HFFc6 (cell line): ENCODE measurements at regions not wholly inside any gene's neighbourhood (a gene's known extent, or its start where the extent isn't known, plus 50 kb on each side); places are given as distances from the start of the nearest gene placed in this dataset.

Experiments
- DNase-seq: peaks from one replicate; pipeline ENCODE4 v3.0.0-alpha.2; 2018
- H3K27ac Mint-ChIP-seq: 2 replicates; pipeline ENCODE4 v1.8.0; 2020; ENCODE audit warnings: mild to moderate bottlenecking, mixed read lengths
- H3K27me3 Mint-ChIP-seq: 2 replicates; pipeline ENCODE4 v1.8.0; 2021; ENCODE audit warnings: mild to moderate bottlenecking, moderate library complexity, mixed read lengths; ENCODE audit not compliant: insufficient read depth
- H3K36me3 Mint-ChIP-seq: 2 replicates; pipeline ENCODE4 v1.8.0; 2021; ENCODE audit warnings: low read depth, mixed read lengths
- H3K4me1 Mint-ChIP-seq: 2 replicates; pipeline ENCODE4 v1.8.0; 2020; ENCODE audit warnings: low read depth, mixed read lengths
- H3K4me3 Mint-ChIP-seq: 2 replicates; pipeline ENCODE4 v1.8.0; 2020; ENCODE audit warnings: mild to moderate bottlenecking, moderate library complexity, mixed read lengths
- H3K9me3 Mint-ChIP-seq: 2 replicates; pipeline ENCODE4 v1.8.0; 2020; ENCODE audit warnings: mild to moderate bottlenecking, mixed read lengths
- TF ChIP-seq, protein P1 (sequence below): fragments of 200-600 bp; sonication (generic); IDR thresholded peaks from 2 replicates; pipeline ENCODE4 v1.5.0; 2021; ENCODE audit warnings: antibody characterized with exemption, mild to moderate bottlenecking

DNA sequence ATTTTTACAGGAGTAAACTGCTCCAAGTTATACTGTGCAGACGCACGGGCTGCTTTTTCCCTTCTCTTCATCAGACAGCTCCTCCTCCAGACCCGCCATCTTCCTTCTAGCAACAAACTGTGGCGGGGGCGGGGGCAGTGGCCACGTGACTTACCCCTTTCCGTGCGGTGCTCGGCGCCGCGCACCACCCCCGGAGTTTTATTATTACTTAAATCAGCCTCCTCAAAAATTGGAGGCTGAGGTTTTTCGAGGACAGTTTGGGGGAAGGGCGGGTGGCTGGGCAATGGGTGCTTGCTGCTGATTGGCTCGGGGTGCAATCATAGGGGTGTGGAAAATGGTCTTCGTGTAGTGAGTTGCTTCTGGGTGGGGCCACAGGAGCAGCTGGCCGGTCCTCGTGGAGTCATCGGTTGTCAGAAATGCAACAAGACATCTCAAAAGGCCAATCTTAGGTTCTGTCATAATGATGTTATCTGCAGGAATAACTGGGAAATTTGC is 77.1 kb upstream of the MFGE8 start:
- H3K4me3 Mint-ChIP-seq: peak overlapping the region; percentile 82
- TF ChIP-seq, protein P1, sequence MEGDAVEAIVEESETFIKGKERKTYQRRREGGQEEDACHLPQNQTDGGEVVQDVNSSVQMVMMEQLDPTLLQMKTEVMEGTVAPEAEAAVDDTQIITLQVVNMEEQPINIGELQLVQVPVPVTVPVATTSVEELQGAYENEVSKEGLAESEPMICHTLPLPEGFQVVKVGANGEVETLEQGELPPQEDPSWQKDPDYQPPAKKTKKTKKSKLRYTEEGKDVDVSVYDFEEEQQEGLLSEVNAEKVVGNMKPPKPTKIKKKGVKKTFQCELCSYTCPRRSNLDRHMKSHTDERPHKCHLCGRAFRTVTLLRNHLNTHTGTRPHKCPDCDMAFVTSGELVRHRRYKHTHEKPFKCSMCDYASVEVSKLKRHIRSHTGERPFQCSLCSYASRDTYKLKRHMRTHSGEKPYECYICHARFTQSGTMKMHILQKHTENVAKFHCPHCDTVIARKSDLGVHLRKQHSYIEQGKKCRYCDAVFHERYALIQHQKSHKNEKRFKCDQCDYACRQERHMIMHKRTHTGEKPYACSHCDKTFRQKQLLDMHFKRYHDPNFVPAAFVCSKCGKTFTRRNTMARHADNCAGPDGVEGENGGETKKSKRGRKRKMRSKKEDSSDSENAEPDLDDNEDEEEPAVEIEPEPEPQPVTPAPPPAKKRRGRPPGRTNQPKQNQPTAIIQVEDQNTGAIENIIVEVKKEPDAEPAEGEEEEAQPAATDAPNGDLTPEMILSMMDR: no peak
- no peaks in the 10 kb centered on the region for H3K9me3 Mint-ChIP-seq
- DNase-seq: no peak
- 0 out of 2 replicates have a peak, but pooled peaks cover 4% of the 10 kb centered on the region for H3K36me3 Mint-ChIP-seq
- peak overlapping the region; percentile 90 for H3K27ac Mint-ChIP-seq
- H3K27me3 Mint-ChIP-seq: no peaks in the 10 kb centered on the region; the same call in 1 of the 2 replicates
- peaks cover 75% of the 10 kb centered on the region for H3K4me1 Mint-ChIP-seq

GRCh38 chr15:88992216-88992615 is 79.0 kb upstream of the MFGE8 start:
- Mint-ChIP-seq H3K27ac (peak overlapping the region; percentile 67), H3K9me3 (no peaks in the 10 kb centered on the region), H3K4me3 (no peak overlapping the region), H3K4me1 (peaks cover 62% of the 10 kb centered on the region), H3K36me3 (no peaks in the 10 kb centered on the region), H3K27me3 (no peaks in the 10 kb centered on the region; the same call in 1 of the 2 replicates)
- peak; percentile 55 for DNase-seq
- TF ChIP-seq, protein P1: no peak

DNA sequence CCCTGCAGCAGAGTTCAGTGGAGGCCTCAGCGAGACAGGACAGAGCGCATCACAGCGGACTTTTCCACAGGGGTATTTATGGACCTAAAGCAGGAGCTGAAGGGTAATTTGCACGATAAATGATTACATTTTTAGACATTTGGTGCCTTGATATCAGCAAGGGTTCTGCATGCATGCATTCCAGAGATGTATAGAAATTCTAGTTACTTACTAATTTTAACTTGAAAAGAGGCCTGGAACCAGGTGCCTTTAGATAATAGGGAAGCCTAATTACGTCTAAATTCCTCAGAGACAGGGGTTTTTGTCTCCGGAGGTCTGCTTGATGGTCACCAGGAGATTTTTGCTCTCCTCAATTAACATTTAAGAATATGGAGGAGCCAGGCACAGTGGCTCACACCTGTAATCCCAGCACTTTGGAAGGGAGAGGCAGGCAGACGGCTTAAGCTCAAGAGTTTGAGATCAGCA is 79.8 kb upstream of the MFGE8 start:
- H3K9me3 Mint-ChIP-seq: no peaks in the 10 kb centered on the region
- H3K36me3 Mint-ChIP-seq: no peaks in the 10 kb centered on the region

GRCh38 chr15:88993662-88994061 is 80.5 kb upstream of the MFGE8 start:
- Mint-ChIP-seq H3K36me3 (no peaks in the 10 kb centered on the region), H3K4me3 (no peak overlapping the region), H3K4me1 (peaks cover 48% of the 10 kb centered on the region), H3K9me3 (no peaks in the 10 kb centered on the region), H3K27ac (no peak overlapping the region), H3K27me3 (no peaks in the 10 kb centered on the region; the same call in 1 of the 2 replicates)
- DNase-seq: no peak
- TF ChIP-seq, protein P1: no peak

More for the DNA sequence above, 79.8 kb upstream of the MFGE8 start:
- Mint-ChIP-seq H3K4me3 (no peak overlapping the region), H3K27me3 (no peaks in the 10 kb centered on the region; the same call in 1 of the 2 replicates), H3K4me1 (peaks cover 55% of the 10 kb centered on the region), H3K27ac (no peak overlapping the region)
- no peak for DNase-seq
- TF ChIP-seq, protein P1: no peak

GRCh38 chr15:88994286-88994685 is 81.1 kb upstream of the MFGE8 start:
- Mint-ChIP-seq H3K27ac (no peak overlapping the region), H3K4me1 (peaks cover 41% of the 10 kb centered on the region), H3K36me3 (no peaks in the 10 kb centered on the region), H3K9me3 (no peaks in the 10 kb centered on the region), H3K27me3 (no peaks in the 10 kb centered on the region; the same call in 1 of the 2 replicates), H3K4me3 (no peak overlapping the region)
- TF ChIP-seq, protein P1: no peak
- no peak for DNase-seq
